Renal cortex interstitium (tissue), 11 donors: ENCODE measurements at regions not wholly inside any gene's neighbourhood (a gene's known extent, or its start where the extent isn't known, plus 50 kb on each side); places are given as distances from the start of the nearest gene placed in this dataset.

Experiments used
- DNase-seq, 11 donors: peaks; one replicate each; pipeline ENCODE4 v3.0.0-alpha.2; 2013; ENCODE audit warnings: low read depth in 9 of 11, low spot score in 4 of 11; ENCODE audit errors: extremely low read depth in 1 of 11

DNA sequence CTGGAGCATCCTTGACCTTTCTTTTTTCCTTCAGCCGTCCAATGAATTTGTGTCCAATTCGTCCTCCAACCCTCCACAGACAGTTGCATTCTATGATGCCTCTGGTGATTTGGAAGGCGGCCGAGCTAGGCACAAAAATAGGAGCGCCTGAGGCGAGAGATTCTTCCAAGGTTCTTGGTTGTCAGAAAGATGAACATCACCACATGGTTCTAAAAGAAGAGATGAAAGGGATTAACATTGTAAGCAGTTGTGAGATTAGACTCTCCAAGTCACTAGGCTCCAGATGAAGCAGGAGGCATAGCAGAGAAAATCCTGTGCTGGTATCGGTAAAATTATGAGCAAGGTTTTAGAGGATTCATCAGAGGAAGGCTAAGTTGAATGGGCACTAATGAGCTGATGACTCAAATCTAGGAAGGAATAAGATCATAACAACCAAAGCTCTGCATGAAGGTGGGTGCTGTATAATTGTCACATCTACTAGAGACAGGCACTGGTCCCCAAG is 75.4 kb upstream of the MAP4K3 start:
- DNase-seq = no peak

GRCh38 chr2:39512941-39513340 is 75.9 kb upstream of the MAP4K3 start:
- no peak for DNase-seq

- DNase-seq = no peak
Observed at GRCh38 chr2:39513641-39514094, 76.6 kb upstream of the MAP4K3 start.

GRCh38 chr2:39514825-39515224 is 77.7 kb upstream of the MAP4K3 start:
- no peak for DNase-seq

DNA sequence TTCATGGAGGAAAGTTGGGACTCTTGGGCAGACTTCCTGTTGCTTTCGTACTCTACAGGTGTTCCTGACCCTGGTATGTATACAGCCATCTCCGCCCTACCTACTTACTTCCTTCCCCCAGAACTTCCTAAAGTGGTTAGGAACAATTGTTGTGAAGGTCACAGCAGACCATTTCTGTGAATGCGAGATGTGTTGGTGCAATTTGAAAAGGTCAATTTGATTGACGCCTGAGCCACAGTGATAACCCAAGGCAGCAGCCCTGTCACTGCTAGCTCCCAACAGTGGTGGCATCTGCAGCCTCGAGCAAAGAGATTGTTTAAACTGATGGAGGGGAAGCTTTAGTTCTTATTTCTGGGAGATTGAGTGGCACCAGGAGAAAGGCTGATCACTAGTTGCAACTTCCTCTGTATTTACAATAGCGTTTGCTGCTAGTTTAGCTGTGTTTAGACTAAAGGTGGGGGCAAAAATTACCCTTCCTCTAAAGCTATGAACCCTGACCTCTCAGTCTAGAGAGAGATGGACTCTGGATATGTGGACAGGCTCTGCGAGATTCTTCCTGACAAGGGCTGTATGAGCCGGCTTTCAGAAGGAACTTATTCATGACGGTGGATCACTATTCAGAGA is 78.3 kb upstream of the MAP4K3 start:
- no peak for DNase-seq

DNA sequence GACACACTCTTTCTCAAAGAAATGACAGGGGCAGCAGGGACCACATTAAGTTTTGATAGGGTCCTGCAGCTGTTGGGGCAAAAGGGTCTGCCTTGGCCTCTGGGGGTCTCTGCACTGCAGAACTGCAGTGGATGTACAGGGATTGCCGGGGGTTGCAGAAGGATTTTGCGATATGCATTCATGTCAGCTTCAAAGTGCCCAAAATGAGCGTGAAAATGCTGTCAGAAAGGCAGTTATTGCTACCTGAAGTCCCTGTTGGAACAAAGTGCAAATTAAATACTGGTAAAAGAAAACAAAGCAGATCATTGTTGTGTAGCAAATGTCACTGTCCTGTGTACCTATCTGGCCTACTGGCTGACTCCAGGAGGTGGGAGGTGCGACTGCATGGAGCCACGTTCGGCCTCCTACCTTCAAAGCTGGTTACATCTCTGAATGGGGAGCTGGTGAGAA is 78.8 kb upstream of the MAP4K3 start:
- DNase-seq = no peak

GRCh38 chr2:39516347-39517101 is 79.4 kb upstream of the MAP4K3 start:
- DNase-seq = no peak

- no peak for DNase-seq
Observed at GRCh38 chr2:39517102-39517436, 80.0 kb upstream of the MAP4K3 start.

DNA sequence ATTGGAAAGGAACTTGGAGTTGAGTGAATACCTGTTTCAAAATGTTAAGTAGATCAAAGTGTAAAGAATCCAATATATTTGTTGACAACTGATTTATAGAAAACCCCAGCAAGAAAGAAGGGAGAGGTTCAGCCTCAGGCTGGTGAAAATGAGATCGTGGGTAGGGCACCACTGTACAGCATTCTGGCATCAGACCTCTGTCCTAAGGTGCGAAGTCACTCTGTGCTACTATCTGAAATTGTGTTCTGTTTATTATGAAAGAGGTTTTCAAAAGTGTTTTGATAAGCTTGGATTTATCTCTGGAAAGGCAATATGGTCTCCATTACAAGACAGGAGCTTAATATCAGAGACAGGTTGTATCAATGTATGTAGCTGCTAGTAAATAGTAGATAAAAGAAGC is 80.5 kb upstream of the MAP4K3 start:
- DNase-seq = no peak

- DNase-seq = no peak
Observed at GRCh38 chr2:39519886-39520285, 82.8 kb upstream of the MAP4K3 start.

DNA sequence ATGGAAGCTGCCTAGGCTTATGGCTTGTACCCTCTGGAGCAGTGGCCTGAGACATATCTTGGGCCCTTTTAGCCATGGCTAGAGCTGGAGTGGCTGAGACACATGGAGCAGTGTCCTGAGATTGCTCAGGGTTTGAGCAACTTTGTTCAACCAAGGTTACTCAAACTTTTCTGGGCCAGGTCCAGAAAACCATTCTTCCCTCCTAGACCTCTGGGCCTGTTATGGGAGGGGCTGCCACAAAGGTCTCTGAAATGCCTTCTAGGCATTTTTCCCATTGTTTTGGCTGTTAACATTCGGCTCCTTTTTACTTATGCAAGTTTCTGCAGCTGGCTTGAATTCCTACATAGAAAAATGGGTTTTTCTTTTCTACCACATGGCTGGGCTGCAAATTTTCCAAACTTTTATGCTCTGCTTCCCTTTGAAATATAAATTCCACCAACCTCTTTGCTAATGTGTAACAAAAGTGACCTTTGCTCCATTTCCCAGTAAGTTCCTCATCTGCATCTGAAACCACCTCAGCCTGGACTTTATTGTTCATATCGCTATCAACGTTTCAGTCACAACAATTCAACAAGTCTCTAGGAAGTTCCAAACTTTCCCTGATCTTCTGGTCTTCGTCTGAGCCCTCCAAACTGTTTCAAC is 84.9 kb upstream of the MAP4K3 start:
- DNase-seq = no peak

GRCh38 chr2:39522518-39522877 is 85.4 kb upstream of the MAP4K3 start:
- no peak for DNase-seq

DNA sequence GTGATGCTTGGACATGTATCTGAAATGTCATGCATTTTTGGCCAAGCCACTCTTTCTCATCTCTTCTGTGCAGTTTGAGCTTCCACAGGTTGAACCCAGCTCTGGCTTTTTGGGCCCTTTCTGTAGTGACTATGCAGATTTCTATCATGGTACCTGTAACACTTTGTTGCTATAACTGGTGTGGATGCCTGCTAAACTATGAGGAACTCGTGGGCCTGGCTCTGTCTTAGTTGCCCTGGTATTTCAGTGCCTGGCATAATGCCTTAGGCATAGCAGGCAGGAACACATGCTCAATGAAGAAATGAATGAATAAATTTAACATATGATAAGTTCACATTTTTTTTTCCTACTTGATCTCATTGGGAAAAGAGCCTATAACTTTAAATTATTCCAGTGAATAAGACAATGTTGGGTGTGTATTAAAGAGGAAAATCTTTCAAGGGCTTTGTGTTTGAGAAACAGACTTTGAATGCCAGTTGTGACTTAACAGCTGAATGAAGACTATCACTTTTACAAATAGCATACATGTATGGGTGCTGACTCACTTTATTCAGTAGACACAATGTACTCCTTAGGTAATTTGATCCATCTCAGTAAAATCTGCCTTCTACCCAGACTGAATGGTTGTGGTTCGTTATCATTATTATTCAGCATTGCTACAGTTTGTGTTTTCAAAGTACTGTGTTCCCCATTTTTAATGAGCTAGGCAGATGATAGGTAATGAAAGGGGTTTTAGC is 86.4 kb upstream of the MAP4K3 start:
- DNase-seq = no peak

- DNase-seq = no peak
Observed at GRCh38 chr2:39524061-39524460, 87.0 kb upstream of the MAP4K3 start.

DNA sequence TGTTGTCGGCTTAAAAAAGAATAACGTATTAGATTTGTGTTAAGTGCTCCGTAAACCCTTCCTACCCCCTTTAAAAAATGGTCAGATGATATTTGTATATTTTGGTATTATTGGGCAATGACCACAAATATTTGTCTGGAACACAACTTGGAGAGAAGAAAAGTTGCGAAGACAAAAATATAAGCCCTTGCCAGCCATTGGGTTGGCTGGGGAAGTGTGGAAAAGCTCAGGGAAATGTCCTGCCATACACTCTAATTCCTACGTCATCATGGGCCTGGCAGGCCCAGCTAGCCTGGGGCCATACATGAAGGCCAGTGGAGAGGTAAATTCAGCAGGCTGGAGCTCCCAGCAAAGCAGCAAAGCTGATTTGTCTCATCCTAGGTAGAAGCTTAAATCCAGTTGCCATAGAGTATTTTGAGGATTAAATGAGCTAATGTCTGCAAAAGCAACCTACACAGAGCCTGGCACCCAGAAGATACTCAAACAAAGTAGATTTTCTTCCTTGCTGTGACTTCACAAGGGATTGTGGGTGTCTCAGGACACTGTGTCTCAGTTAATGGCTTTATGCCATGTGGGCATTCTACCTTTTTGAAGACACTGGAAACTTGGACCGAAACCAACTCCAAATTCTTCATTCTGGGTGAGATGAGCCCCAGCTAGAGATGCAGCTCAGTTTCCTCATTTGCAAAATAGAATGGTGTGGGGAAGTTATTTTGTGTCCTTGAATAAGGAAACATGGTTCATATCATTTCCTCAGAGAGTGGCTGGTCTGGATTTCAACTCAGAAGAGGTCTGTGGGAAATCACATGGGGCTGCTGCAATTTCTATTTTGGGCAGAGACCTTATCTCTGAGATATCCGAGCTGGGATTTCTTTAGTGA is 87.9 kb upstream of the MAP4K3 start:
- DNase-seq = no peak

GRCh38 chr2:39525636-39526412 is 88.7 kb upstream of the MAP4K3 start:
- no peak for DNase-seq

GRCh38 chr2:39528701-39529100 is 91.6 kb upstream of the MAP4K3 start:
- no peak for DNase-seq

DNA sequence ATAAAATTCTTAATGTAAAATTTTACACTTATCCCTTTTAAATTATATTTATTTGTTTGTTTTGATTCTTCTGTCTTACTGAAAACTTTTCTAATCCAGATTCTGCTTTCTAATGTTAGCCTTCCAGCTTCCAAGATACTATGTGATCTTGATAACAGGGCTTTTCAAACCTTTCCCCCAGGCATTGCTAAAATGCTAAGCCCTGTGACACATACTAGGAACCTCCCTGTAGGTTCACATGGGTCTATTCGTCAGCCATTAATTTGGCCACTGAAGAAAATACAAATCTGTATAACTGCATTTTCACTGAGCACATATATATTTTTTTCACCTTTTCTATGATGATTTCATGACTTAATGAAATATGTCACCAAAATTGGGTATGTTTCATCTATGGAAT is 92.8 kb upstream of the MAP4K3 start:
- DNase-seq = no peak
